ENCODE measurements at regions not wholly inside any gene's neighbourhood (a gene's known extent, or its start where the extent isn't known, plus 50 kb on each side); places are given as distances from the start of the nearest gene placed in this dataset.
"Not testable (repeated sequence)": the region's sequence is repeated elsewhere in the genome, so short reads cannot be mapped to it uniquely, and the experiment has no call there.

- Mint-ChIP-seq H3K4me3 (no peak overlapping the region), H3K27me3 (ENCODE audit: low read depth) (peaks cover 81% of the 10 kb centered on the region), H3K4me1 (ENCODE audit: low read depth) (no peaks in the 10 kb centered on the region), H3K36me3 (ENCODE audit: insufficient read depth in 2 of 2) (no peaks in the 10 kb centered on the region), H3K27ac (no peak overlapping the region), H3K9me3 (peaks cover 0 to 3% of the 10 kb centered on the region in 2 donors)
- ATAC-seq (replicated peaks in 1 of 2) (no peak), DNase-seq (no peak)
Observed at GRCh38 chr5:138702166-138703077, 50.8 kb upstream of the CTNNA1 start.

GRCh38 chr5:138701678-138702077 is 51.5 kb upstream of the CTNNA1 start:
- ATAC-seq (replicated peaks in 1 of 2), result no peak
- Mint-ChIP-seq H3K27ac (no peak overlapping the region), H3K4me1 (ENCODE audit: low read depth) (no peaks in the 10 kb centered on the region), H3K4me3 (no peak overlapping the region), H3K9me3 (peaks cover 0 to 3% of the 10 kb centered on the region in 2 donors), H3K36me3 (ENCODE audit: insufficient read depth in 2 of 2) (no peaks in the 10 kb centered on the region), H3K27me3 (ENCODE audit: low read depth) (peaks cover 73% of the 10 kb centered on the region)
- no peak for DNase-seq

DNA sequence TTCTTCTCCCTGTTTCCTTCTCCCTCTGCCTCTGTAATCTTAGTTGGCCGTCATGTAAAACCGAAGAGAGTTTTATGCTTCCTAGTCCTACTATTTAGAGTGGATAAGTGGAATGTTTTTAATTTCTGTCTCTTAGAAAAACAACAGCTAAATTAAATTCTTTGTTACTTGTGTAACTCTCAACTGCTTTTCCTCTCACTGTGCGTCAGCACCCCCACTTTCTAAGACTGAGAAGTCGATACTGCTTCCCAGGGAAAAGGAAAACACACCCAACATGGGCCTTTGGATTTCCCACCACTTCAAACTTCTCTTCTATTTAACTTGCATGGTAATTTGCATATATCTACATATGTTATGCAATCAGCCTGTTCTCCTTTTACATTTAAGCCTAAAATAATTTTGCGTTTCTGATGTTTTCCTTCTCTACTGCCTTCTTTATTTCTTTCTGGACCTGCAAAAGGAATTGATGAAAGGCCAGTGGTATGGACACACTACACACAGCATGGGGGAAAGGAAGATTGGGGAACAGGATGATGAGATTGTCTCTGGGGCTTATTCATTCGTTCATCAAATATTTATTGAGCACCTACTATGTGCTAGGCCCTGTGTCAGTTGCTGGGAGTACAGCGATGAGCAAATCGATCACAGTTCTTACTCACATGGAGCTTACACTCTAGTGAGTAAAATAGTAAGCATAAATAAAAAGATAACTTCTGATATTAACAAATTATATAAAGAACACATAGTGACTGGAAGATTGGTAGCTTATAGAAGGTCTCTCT is 52.5 kb upstream of the CTNNA1 start:
- DNase-seq (no peak), ATAC-seq (replicated peaks in 1 of 2) (no peak)
- H3K36me3 Mint-ChIP-seq (ENCODE audit: insufficient read depth in 2 of 2), result no peaks in the 10 kb centered on the region
- peaks cover 67% of the 10 kb centered on the region for H3K27me3 Mint-ChIP-seq (ENCODE audit: low read depth)
- no peak overlapping the region for H3K4me3 Mint-ChIP-seq
- no peak overlapping the region for H3K27ac Mint-ChIP-seq
- H3K9me3 Mint-ChIP-seq, result peaks cover 0 to 3% of the 10 kb centered on the region in 2 donors
- no peaks in the 10 kb centered on the region for H3K4me1 Mint-ChIP-seq (ENCODE audit: low read depth)

- Mint-ChIP-seq H3K9me3 (peaks cover 0 to 3% of the 10 kb centered on the region in 2 donors), H3K27me3 (ENCODE audit: low read depth) (peaks cover 68% of the 10 kb centered on the region), H3K36me3 (ENCODE audit: insufficient read depth in 2 of 2) (no peaks in the 10 kb centered on the region), H3K27ac (no peak overlapping the region), H3K4me1 (ENCODE audit: low read depth) (no peaks in the 10 kb centered on the region), H3K4me3 (no peak overlapping the region)
- DNase-seq (no peak), ATAC-seq (replicated peaks in 1 of 2) (no peak)
Observed at GRCh38 chr5:138699482-138699881, 53.7 kb upstream of the CTNNA1 start.

GRCh38 chr5:138698713-138699112 is 54.5 kb upstream of the CTNNA1 start:
- ATAC-seq (replicated peaks in 1 of 2), result no peak
- peaks cover 0 to 3% of the 10 kb centered on the region in 2 donors for H3K9me3 Mint-ChIP-seq

GRCh38 chr5:138697720-138698360 is 55.4 kb upstream of the CTNNA1 start:
- no peaks in the 10 kb centered on the region for H3K4me1 Mint-ChIP-seq (ENCODE audit: low read depth)
- no peak overlapping the region for H3K27ac Mint-ChIP-seq
- H3K9me3 Mint-ChIP-seq, result peaks cover 0 to 3% of the 10 kb centered on the region in 2 donors
- no peak overlapping the region for H3K4me3 Mint-ChIP-seq
- H3K27me3 Mint-ChIP-seq (ENCODE audit: low read depth), result peaks cover 74% of the 10 kb centered on the region
- DNase-seq (no peak), ATAC-seq (replicated peaks in 1 of 2) (no peak)
- no peaks in the 10 kb centered on the region for H3K36me3 Mint-ChIP-seq (ENCODE audit: insufficient read depth in 2 of 2)

More at GRCh38 chr5:138698713-138699112, 54.5 kb upstream of the CTNNA1 start:
- Mint-ChIP-seq H3K27me3 (ENCODE audit: low read depth) (peaks cover 74% of the 10 kb centered on the region), H3K36me3 (ENCODE audit: insufficient read depth in 2 of 2) (no peaks in the 10 kb centered on the region), H3K4me1 (ENCODE audit: low read depth) (no peaks in the 10 kb centered on the region), H3K4me3 (no peak overlapping the region), H3K27ac (no peak overlapping the region)
- DNase-seq, result no peak

DNA sequence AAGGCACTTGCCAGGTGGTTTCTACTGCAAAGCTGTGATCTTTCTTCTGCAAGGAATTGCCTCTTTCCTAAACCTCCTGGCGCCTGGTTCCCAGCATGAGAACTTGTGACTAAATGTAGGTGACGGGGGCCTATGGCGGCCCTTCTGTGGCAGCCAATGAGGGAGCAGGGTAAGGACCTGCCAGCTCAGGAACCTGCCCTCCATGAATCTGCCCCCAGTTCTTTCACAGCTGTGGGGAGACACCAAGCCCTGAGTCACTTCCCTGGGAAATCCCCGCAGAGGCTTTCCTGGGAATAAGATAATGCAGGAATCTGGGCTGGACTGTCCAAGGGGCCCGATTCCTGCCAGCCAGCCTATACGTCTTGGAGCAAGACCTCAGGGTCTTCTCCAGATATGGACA is 56.7 kb upstream of the CTNNA1 start:
- H3K36me3 Mint-ChIP-seq (ENCODE audit: insufficient read depth in 2 of 2), result no peaks in the 10 kb centered on the region
- H3K4me3 Mint-ChIP-seq, result no peak overlapping the region
- peaks cover 0 to 3% of the 10 kb centered on the region in 2 donors for H3K9me3 Mint-ChIP-seq
- peaks cover 72% of the 10 kb centered on the region for H3K27me3 Mint-ChIP-seq (ENCODE audit: low read depth)
- no peaks in the 10 kb centered on the region for H3K4me1 Mint-ChIP-seq (ENCODE audit: low read depth)
- H3K27ac Mint-ChIP-seq, result no peak overlapping the region
- no peak for DNase-seq
- ATAC-seq (replicated peaks in 1 of 2), result no peak

DNA sequence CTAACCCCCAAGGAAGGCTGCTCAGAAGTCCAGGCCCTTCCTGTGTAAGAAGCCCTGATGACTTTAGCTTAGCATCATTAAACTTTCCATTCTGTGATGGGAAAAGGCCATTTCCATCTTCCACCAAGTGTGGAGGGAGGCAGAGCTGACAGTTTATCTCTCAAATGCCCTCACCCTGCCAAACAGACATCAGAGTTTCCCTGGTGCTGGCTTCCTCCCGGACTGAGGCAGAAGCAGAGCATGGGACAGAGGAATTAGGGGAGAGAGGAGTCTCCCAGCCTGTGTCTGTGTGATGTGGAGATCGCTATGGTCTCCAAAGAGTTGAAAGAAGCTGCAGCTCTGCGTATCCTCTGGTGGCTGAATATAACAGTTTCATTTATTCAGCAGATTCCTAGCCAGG is 57.4 kb upstream of the CTNNA1 start:
- Mint-ChIP-seq H3K27ac (no peak overlapping the region), H3K27me3 (ENCODE audit: low read depth) (peaks cover 68% of the 10 kb centered on the region), H3K9me3 (peaks cover 0 to under 1% of the 10 kb centered on the region in 2 donors), H3K4me3 (no peak overlapping the region), H3K36me3 (ENCODE audit: insufficient read depth in 2 of 2) (no peaks in the 10 kb centered on the region), H3K4me1 (ENCODE audit: low read depth) (no peaks in the 10 kb centered on the region)
- no peak for ATAC-seq (replicated peaks in 1 of 2)
- no peak for DNase-seq

GRCh38 chr5:138694146-138694545 is 59.1 kb upstream of the CTNNA1 start:
- Mint-ChIP-seq H3K9me3 (no peaks in the 10 kb centered on the region), H3K36me3 (ENCODE audit: insufficient read depth in 2 of 2) (no peaks in the 10 kb centered on the region), H3K27me3 (ENCODE audit: low read depth) (peaks cover 62% of the 10 kb centered on the region), H3K27ac (no peak overlapping the region), H3K4me3 (no peak overlapping the region), H3K4me1 (ENCODE audit: low read depth) (no peaks in the 10 kb centered on the region)
- no peak for DNase-seq
- ATAC-seq (replicated peaks in 1 of 2), result no peak

GRCh38 chr5:138692370-138692769 is 60.9 kb upstream of the CTNNA1 start:
- peaks cover 61% of the 10 kb centered on the region for H3K27me3 Mint-ChIP-seq (ENCODE audit: low read depth)
- H3K4me3 Mint-ChIP-seq, result no peak overlapping the region
- peaks cover 0 to 3% of the 10 kb centered on the region in 2 donors for H3K36me3 Mint-ChIP-seq (ENCODE audit: insufficient read depth in 2 of 2)
- DNase-seq (no peak), ATAC-seq (replicated peaks in 1 of 2) (no peak)
- H3K4me1 Mint-ChIP-seq (ENCODE audit: low read depth), result no peaks in the 10 kb centered on the region
- peaks cover 0 to 3% of the 10 kb centered on the region in 2 donors for H3K9me3 Mint-ChIP-seq
- H3K27ac Mint-ChIP-seq, result no peak overlapping the region

DNA sequence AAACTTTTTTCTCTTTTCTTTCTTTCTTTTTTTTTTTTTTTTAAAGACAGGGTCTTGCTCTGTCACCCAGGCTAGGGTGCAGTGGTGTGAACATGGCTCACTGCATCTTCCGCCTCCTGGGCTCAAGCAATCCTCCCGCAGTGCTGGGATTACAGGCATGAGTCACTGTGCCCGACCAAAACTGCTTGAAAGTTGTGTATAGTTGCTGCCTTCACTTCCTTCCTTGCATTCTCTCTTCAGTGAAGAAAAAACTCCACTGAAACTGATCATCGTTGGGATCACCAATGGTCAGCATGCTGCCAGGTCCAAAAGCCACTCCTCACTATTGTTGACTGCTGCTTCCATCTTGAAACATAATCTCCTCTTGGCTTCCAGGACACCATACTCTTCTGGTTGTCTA is 66.6 kb upstream of the CTNNA1 start:
- DNase-seq, result no peak
- Mint-ChIP-seq H3K36me3 (ENCODE audit: insufficient read depth in 2 of 2) (peaks cover 5 to 16% of the 10 kb centered on the region in 2 donors), H3K27me3 (ENCODE audit: low read depth) (peaks cover 50% of the 10 kb centered on the region), H3K4me1 (ENCODE audit: low read depth) (no peaks in the 10 kb centered on the region), H3K4me3 (no peak overlapping the region), H3K27ac (no peak overlapping the region), H3K9me3 (peaks cover 4% of the 10 kb centered on the region in 2 donors)
- ATAC-seq (replicated peaks in 1 of 2), result no peak

DNA sequence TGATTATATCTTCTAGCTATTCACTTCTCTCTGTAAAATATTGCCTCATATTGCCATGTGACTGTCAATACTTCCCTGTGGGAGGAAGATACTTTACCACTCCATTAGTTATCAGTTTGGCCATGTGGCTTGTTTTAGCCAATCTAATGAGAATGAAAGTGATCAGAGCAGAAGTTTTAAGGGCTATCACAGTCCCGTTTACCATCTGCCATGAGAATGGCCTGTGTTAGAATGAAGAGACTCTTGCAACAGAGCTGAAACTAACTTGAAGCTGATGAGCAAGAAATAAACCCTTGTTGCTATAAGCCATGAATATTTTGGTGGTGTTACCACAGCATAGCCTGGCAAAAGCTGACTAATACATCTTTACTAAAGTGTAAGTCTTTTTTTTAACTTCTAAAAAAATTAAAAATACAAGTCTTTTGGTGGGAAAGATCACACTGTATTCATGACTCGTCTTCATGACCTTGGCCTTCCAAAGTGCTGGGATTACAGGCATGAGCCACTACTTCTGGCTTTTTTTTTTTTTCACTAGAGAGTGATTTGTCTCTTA is 68.0 kb upstream of the CTNNA1 start:
- H3K27ac Mint-ChIP-seq, result no peak overlapping the region
- peaks cover 4% of the 10 kb centered on the region in 2 donors for H3K9me3 Mint-ChIP-seq
- ATAC-seq (replicated peaks in 1 of 2) (no peak), DNase-seq (no peak)
- H3K4me1 Mint-ChIP-seq (ENCODE audit: low read depth), result no peaks in the 10 kb centered on the region
- H3K27me3 Mint-ChIP-seq (ENCODE audit: low read depth), result peaks cover 50% of the 10 kb centered on the region
- H3K4me3 Mint-ChIP-seq, result no peak overlapping the region
- H3K36me3 Mint-ChIP-seq (ENCODE audit: insufficient read depth in 2 of 2), result peaks cover 5 to 20% of the 10 kb centered on the region in 2 donors

DNA sequence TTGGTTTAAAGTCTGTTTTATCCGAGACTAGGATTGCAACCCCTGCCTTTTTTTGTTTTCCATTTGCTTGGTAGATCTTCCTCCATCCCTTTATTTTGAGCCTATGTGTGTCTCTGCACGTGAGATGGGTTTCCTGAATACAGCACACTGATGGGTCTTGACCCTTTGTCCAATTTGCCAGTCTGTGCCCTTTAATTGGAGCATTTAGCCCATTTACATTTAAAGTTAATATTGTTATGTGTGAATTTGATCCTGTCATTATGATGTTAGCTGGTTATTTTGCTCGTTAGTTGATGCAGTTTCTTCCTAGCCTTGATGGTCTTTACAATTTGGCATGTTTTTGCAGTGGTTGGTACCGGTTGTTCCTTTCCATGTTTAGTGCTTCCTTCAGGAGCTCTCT is 70.8 kb upstream of the CTNNA1 start:
- Mint-ChIP-seq H3K27me3 (ENCODE audit: low read depth) (peaks cover 63% of the 10 kb centered on the region), H3K36me3 (ENCODE audit: insufficient read depth in 2 of 2) (peaks cover 5 to 19% of the 10 kb centered on the region in 2 donors)
- H3K4me3 Mint-ChIP-seq; H3K27ac Mint-ChIP-seq; H3K4me1 Mint-ChIP-seq (ENCODE audit: low read depth); ATAC-seq (replicated peaks in 1 of 2); DNase-seq; H3K9me3 Mint-ChIP-seq: not testable (repeated sequence)
